GM12892 (cell line): ENCODE measurements at regions not wholly inside any gene's neighbourhood (a gene's known extent, or its start where the extent isn't known, plus 50 kb on each side); places are given as distances from the start of the nearest gene placed in this dataset.
A peak's percentile ranks its signal among the peaks of the same experiment; 100 is the strongest.

ENCODE experiments used
- DNase-seq: peaks from one replicate; pipeline ENCODE4 v3.0.0; 2011; ENCODE audit not compliant: insufficient read length
- FAIRE-seq: peaks from 2 replicates; lab custom pipeline; 2011; peaks lifted over from hg19 to GRCh38; lab: Jason Lieb, UNC
- POLR2A ChIP-seq: IDR thresholded peaks from 2 replicates; pipeline ENCODE4 v1.6.1; 2011; ENCODE audit warnings: low read depth, low read length, control low read depth
- POLR2AphosphoS5 ChIP-seq: IDR thresholded peaks from 2 replicates; pipeline ENCODE4 v1.6.1; 2011; ENCODE audit warnings: low read depth, low read length, control low read depth
- TAF1 ChIP-seq: IDR thresholded peaks from 2 replicates; pipeline ENCODE4 v1.6.1; 2011; ENCODE audit warnings: low read depth, mild to moderate bottlenecking, control low read depth, low read length, borderline replicate concordance

DNA sequence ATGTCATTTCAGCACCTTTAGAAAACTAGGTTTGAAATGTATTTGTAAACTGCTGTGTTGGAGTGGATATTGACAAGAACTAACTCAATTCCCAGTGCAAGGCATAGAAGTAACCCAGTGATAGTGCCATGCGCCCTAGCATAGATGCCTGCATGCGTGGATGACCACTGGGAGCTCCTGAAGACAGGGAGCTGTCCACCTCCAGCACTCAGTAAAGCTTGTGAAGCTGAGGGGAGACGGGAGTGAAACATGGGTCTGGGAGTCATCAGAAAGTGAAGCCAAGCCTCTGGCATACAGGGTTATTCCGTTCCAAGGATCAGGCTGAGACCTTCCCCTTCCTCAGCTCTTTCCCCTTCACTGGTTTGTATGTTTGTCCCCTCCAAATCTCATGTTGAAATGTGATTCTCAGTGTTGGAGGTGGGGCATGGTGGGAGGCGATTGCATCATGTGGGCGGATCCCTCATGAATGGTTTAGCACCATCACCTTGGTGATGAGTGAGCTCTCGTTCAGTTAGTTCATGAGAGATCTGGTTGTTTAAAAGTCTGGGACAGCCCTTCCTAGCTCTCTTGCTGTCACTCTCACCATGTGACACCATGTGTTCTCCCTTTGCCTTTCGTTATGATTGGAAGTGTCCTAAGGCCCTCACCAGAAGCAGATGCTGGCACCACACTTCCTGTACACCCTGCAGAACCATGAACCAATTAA, 146.5 kb upstream of the FERMT1 start:
- DNase-seq (no peak), FAIRE-seq (peak; percentile 21)
- TF ChIP-seq POLR2A = no peak

DNA sequence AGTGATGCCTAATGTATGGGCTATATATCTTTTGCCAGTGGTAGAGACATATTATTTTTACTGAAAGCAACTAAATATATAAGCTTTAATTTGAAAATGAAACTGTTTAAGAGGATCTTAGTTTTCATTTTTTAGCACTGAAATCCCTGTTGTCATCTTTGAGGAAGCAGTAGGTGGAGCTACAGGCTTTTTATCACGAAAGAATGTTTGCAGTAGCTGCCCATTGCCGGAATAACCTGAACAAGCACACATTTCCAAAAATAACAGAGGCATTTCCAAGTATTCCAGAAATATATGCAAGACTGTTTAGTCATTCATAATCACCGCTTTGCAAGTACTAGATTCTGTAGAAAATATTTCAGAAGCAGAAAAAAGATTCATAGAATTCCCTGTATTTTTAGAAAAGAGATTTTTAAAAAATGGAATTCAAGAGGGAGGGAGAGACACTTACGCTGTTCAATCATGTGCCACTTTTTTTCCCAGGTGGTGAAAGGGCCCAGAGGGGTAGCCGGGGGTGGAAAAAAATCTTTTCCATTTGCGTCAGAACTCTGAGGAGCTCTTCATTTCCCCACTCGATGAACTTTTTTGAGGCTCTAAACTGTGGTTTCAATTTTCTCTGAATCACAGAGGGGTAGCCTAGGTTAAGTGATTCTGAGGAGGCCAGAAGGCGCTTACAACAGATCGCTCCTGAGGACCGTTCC, 142.5 kb upstream of the FERMT1 start:
- FAIRE-seq = no peak
- DNase-seq = no peak
- no peak for TF ChIP-seq POLR2AphosphoS5
- no peak for TF ChIP-seq TAF1
- TF ChIP-seq POLR2A = no peak

DNA sequence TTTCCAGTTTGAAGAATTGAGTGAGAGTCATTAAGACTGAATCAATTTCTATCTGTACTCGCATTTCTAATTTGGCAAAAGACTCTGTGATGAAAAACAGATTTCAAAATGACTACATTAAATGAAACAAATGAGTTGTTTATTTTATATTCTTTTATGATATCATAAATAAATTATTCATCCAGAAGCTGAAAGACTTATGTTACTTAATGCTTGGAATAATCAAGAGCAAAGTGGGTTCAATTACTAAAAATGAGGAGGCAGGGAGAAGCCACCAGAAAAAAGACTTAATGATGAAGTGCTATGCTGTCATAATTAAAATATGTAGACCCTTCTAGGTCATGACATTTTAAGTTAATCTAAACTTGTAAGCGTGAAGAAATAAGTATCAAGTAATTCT, 130.6 kb upstream of the FERMT1 start:
- TF ChIP-seq TAF1 = no peak
- TF ChIP-seq POLR2A = no peak
- TF ChIP-seq POLR2AphosphoS5 = no peak
- FAIRE-seq = no peak
- DNase-seq = no peak

DNA sequence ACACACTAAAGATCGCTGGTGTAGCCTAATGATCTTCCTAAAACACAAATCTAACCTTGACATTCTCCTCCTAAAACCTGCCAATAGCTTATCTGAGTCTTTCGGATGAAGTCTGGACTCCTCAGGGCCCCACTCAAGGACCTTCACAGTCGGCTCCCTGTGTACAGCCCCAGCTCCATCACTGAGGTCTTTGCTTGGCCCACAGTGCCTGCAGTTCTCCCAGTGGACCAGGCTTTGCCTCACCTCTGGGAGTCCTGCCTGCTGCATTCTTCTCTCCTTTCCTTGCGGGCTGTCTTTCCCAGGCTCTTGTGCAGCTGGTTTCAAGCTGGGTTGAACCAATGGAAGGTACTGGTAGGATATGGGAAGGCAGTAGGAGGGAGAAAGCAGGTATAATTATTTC, 122.6 kb upstream of the FERMT1 start:
- TF ChIP-seq POLR2A (no peak), POLR2AphosphoS5 (no peak), TAF1 (no peak)
- FAIRE-seq = no peak
- DNase-seq = no peak

DNA sequence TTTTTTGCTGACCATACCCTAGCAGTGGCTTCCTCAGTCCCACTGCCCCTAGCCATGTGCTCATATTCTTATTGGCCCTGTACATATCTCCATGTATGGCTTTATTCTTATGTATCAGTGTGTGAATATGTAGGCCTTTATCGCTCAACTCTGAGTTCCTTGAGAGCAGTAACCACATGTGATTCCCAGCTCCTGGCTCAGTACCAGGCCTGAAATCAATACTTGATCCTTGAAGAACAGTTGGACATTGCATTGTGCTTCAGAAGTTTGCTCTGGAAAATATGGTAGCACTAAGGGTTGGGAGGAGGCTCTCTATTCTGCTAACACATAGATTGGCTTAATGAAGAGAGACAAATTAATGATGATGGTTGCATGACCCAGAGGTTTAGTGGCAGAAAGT, 118.8 kb upstream of the FERMT1 start:
- no peak for TF ChIP-seq TAF1
- no peak for TF ChIP-seq POLR2AphosphoS5
- no peak for TF ChIP-seq POLR2A
- FAIRE-seq = no peak
- no peak for DNase-seq

DNA sequence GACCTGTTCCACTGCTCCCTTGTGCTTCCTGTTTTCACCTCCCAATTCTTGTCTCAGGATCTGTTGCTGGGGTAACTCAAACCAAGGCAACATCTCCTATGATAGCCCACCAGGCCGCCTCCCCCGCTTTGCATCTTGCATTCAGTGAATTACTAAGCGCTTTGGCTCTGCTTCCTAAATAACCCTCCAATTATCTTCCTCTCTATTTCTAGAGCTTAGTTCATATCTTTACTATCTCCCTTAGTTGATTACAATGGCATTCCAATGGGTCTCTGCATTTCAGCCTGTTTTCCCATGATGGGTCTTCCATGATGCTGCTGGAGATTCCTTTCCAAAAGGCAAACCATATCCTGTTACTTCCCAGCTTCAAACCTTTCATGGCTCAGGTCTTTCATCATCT, 117.2 kb upstream of the FERMT1 start:
- DNase-seq (no peak), FAIRE-seq (no peak)
- TF ChIP-seq TAF1 (no peak), POLR2AphosphoS5 (no peak), POLR2A (no peak)

DNA sequence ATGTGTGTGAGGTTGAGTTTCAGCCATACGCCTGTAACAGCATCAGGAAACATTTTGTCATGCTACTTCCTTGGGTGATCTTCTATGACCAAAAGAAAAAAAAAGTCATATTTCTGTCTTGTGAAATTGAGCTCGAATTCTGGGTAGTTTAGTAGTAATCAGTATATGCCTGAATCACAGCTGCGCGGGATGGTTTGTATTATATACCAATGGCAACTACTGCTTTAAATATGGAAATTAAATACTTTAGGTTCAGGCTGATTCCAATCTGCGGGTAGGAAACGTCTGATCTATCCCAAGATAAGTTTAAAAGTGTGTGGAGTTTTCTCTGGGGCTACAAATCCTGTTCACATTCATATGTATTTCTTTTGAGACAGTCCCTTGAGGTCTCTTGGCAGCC, 115.6 kb upstream of the FERMT1 start:
- TF ChIP-seq POLR2AphosphoS5 = no peak
- FAIRE-seq (no peak), DNase-seq (no peak)

DNA sequence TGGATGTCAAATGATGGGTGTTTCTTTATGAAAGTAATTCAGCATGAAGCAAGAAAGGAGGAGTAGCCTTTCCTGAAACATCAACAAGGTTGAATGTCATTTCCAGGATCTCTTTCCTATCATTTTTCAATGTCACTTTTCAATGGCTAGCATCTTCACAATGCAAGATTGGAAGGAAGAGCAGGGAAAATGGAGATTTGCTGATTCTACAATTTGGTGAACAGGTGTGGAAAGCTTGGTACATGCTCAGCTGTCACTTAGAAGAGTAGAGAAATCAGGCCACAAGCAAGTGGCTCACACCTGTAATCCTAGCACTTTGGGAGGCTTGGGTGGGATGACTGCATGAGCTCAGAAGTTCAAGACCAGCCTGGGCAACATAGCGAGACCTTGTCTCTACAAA, 112.7 kb upstream of the FERMT1 start:
- TF ChIP-seq POLR2AphosphoS5 (no peak), POLR2A (no peak), TAF1 (no peak)
- no peak for FAIRE-seq
- no peak for DNase-seq

DNA sequence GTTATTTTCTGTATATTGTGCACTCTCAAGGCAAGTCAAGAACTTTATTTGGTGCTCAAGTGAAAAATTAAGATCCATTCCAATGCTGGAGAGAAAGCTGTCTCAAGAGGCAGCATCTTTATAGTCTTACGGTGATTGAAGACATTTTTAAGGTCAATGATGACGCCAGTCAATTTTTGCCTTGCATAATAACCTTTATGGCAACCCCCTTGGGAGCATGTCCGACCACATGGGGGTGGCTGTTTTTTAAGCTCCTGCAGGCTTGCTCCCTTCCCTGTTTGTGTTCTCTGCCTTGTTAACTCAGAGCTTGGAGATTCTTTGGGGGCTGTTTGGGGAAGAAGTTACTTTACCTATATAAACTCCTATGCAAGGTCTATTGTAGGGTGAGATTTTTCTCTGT, 109.6 kb upstream of the FERMT1 start:
- DNase-seq (no peak), FAIRE-seq (no peak)
- TF ChIP-seq POLR2AphosphoS5 = no peak
- TF ChIP-seq TAF1 = no peak
- no peak for TF ChIP-seq POLR2A

DNA sequence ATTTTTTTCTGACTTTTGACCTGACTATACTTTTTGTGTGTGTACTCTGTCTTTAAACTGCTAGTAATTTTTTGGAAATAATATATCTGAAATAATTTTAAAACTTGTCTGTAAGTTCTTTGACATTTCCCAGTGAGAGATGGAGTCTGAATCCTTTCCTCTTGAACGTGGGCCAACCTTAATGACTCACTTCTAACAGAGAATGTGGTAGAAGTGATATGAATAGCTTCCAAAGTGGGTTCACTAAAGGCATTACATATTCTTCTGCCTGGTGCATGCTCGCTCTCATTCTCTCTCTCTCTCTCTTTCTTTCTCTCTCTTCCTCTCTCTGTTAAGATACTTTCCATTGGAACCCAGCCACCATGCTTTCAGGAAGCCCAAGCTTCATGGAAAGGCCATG, 108.7 kb upstream of the FERMT1 start:
- no peak for DNase-seq

DNA sequence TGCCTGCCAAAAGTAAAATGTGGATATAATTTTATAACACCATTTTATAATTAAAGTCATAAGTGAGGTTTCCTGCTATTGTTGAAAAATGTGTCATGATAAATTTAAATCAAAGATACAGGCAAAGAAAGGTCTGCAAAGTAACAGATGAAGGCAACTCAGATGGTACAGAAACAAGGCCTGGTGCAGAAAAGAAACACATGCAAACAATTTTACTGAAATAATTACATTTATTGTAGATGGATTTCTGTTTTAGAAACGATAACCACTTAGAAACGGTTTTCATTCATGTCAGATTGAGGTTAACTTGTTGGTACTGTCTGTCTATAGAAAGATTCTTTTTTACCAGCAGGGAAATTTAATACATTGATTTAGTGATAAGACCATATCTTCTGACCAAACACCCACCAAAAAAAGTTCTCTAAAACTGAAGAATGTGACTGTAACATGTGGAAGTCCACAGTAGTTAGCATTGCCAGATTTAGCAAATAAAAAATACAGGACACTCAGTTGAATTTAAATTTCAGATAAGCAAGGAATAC, 105.5 kb upstream of the FERMT1 start:
- FAIRE-seq (no peak), DNase-seq (no peak)
- TF ChIP-seq POLR2AphosphoS5 (no peak), POLR2A (no peak), TAF1 (no peak)

More for the DNA sequence above, 108.7 kb upstream of the FERMT1 start:
- TF ChIP-seq TAF1 (no peak), POLR2A (no peak), POLR2AphosphoS5 (no peak)
- no peak for FAIRE-seq

DNA sequence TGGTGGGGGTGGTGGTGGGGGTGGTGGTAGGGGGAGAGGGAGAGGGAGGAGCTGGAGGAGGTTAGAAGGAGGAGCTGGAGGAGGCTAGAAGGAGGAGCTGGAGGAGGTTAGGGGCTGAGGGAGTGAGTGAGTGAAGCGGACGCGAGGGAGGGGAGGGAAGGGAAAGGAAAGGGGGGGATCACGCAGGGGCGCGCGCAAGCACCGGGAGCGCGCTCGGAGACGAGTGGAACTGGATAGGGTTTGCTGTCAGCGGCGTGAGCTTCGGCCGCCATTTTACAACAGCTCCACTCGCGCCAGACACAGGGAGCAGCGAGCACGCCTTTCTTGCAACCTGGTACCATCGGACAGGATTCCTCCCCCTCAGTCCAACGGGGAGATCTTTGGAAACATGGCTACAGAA, 90.5 kb upstream of the FERMT1 start:
- TF ChIP-seq POLR2AphosphoS5 (no peak), POLR2A (no peak), TAF1 (no peak)
- FAIRE-seq (no peak), DNase-seq (no peak)

DNA sequence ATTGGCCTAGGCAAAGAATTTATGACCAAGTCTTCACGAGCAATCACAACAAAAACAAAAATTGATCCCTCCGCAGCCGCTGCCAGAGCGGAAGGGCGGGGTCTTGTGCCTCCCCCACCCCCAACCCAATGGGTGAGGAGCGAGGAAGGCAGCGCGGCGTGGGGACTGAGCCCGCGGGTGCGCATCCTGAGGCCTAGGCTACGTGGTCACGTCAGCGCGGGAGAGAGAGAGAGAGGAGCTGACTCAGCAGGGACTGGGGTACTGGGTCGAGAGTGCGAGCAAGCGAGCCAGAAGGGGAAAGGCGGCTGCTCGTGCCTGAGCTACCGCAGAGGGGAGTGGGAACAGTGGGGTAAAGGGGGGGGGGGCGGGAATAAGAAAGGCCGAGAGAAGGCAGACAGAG, 90.1 kb upstream of the FERMT1 start:
- FAIRE-seq (no peak), DNase-seq (peak; percentile 0)
- no peak for TF ChIP-seq TAF1
- TF ChIP-seq POLR2AphosphoS5 = no peak
- no peak for TF ChIP-seq POLR2A
